ENCODE measurements at regions not wholly inside any gene's neighbourhood (a gene's known extent, or its start where the extent isn't known, plus 50 kb on each side); places are given as distances from the start of the nearest gene placed in this dataset.

- TF ChIP-seq POLR2A (IDR thresholded peaks at IDR 0.05) (no peak), CTCF (IDR thresholded peaks at IDR 0.05) (no peak)
These were observed 144.8 kb upstream of the GNPDA2 start for GRCh38 chr4:44871133-44871532.
